HEK293 (cell line): ENCODE measurements at regions not wholly inside any gene's neighbourhood (a gene's known extent, or its start where the extent isn't known, plus 50 kb on each side); places are given as distances from the start of the nearest gene placed in this dataset.

ENCODE experiments used
- ZBTB21 ChIP-seq: fragments of 450-650 bp; formaldehyde crosslinking; IDR thresholded peaks from 2 replicates; pipeline ENCODE4 v1.5.1; 2017; ENCODE audit warnings: missing biosample characterization, missing genetic modification characterization
- ZNF114 ChIP-seq: fragments of 450-650 bp; formaldehyde crosslinking; IDR thresholded peaks from 2 replicates; pipeline ENCODE4 v1.5.0; 2017; ENCODE audit warnings: missing biosample characterization, missing genetic modification characterization
- ZNF175 ChIP-seq: fragments of 450-650 bp; formaldehyde crosslinking; IDR thresholded peaks from 2 replicates; pipeline ENCODE4 v1.5.1; 2016; ENCODE audit warnings: missing biosample characterization, missing genetic modification characterization
- ZNF239 ChIP-seq: fragments of 450-650 bp; formaldehyde crosslinking; IDR thresholded peaks from 2 replicates; pipeline ENCODE4 v1.5.1; 2016; ENCODE audit warnings: missing biosample characterization, missing genetic modification characterization
- ZNF274 ChIP-seq, 2 experiments: fragments of 200-500 bp in 1 of 2; fragments of 450-650 bp in 1 of 2; sonication (Bioruptor generic) in 1 of 2; formaldehyde crosslinking in 1 of 2; IDR thresholded peaks; 2 replicates each; pipeline versions ENCODE4 v1.5.1 to v1.6.1; 2014 to 2016; ENCODE audit warnings: borderline replicate concordance in 1 of 2, inconsistent platforms in 1 of 2, low read length in 1 of 2, missing biosample characterization in 1 of 2, missing genetic modification characterization in 1 of 2

DNA sequence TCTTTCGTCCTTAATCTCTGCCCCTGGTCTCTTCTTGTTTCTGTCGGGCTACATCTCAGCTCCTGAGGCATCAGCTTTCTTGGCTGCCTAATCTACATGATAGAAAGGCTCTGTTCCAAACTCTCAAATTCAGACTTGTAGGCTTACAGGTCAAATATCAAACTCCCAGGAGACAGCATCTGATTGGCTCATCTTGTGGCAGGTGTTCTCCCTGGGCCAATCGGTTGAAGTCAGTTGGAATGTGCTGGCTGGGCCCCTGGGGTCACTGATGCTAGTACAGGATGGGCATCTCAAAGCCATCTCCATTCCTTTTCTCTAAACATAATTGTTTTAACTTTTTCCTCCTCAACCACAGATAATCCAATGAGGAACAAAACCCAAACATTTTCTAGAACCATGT, 198.7 kb downstream of the CNTN3 start:
- TF ChIP-seq ZNF114 (tag by site-specific recombination) (no peak), ZNF239 (no peak), ZNF274 (IDR thresholded peaks at IDR 0.05; ENCODE audit: low read length) (no peak), ZNF274 (tag by site-specific recombination; IDR thresholded peaks at IDR 0.05; ENCODE audit: borderline replicate concordance) (no peak), ZNF175 (tag by site-specific recombination) (no peak), ZBTB21 (tag by site-specific recombination) (no peak)
